Endodermal cell (in vitro differentiated cells): ENCODE measurements at regions not wholly inside any gene's neighbourhood (a gene's known extent, or its start where the extent isn't known, plus 50 kb on each side); places are given as distances from the start of the nearest gene placed in this dataset.

Experiments used
- DNase-seq: peaks from one replicate; pipeline ENCODE4 v3.0.0-alpha.2; 2017
- H3K27ac ChIP-seq: 2 replicates; pipeline ENCODE4 v1.5.1; 2013; ENCODE audit warnings: mild to moderate bottlenecking, low read depth, low read length, moderate library complexity
- H3K27me3 ChIP-seq: 2 replicates; pipeline ENCODE4 v1.6.1; 2013; ENCODE audit warnings: mild to moderate bottlenecking, low read length, moderate library complexity; ENCODE audit not compliant: insufficient read depth, control insufficient read depth, poor library complexity, severe bottlenecking
- H3K36me3 ChIP-seq: 2 replicates; pipeline ENCODE4 v1.7.0; 2013; ENCODE audit warnings: mild to moderate bottlenecking, low read length, moderate library complexity; ENCODE audit not compliant: control insufficient read depth, insufficient read depth
- H3K4me1 ChIP-seq: one replicate; pipeline ENCODE4 v1.7.0; 2013; ENCODE audit warnings: low read length; ENCODE audit not compliant: control insufficient read depth, insufficient read depth
- H3K4me3 ChIP-seq: 2 replicates; pipeline ENCODE4 v1.5.1; 2013; ENCODE audit warnings: mild to moderate bottlenecking, low read length, moderate library complexity
- H3K9ac ChIP-seq: 2 replicates; pipeline ENCODE4 v1.6.1; 2013; ENCODE audit warnings: mild to moderate bottlenecking, low read length, moderate library complexity; ENCODE audit not compliant: poor library complexity, severe bottlenecking; ENCODE audit errors: extremely low read depth
- H3K9me3 ChIP-seq: 2 replicates; pipeline ENCODE4 v1.6.1; 2013; ENCODE audit warnings: mild to moderate bottlenecking, low read length, moderate library complexity; ENCODE audit not compliant: control insufficient read depth
- H3K27ac Mint-ChIP-seq: 2 replicates; pipeline ENCODE4 v1.8.0; 2020; ENCODE audit warnings: mixed read lengths
- H3K27me3 Mint-ChIP-seq: 2 replicates; pipeline ENCODE4 v1.8.0; 2021; ENCODE audit warnings: mild to moderate bottlenecking, mixed read lengths; ENCODE audit not compliant: insufficient read depth
- H3K36me3 Mint-ChIP-seq: 2 replicates; pipeline ENCODE4 v1.8.0; 2020; ENCODE audit warnings: low read depth, mixed read lengths
- H3K4me1 Mint-ChIP-seq: 2 replicates; pipeline ENCODE4 v1.8.0; 2020; ENCODE audit warnings: mixed read lengths
- H3K4me3 Mint-ChIP-seq: 2 replicates; pipeline ENCODE4 v1.8.0; 2020; ENCODE audit warnings: mild to moderate bottlenecking, moderate library complexity, mixed read lengths
- H3K9me3 Mint-ChIP-seq: 2 replicates; pipeline ENCODE4 v1.8.0; 2020; ENCODE audit warnings: mild to moderate bottlenecking, mixed read lengths
- WGBS, 2 experiments: methylation state at CpG; one replicate each; pipeline versions ENCODE4 v1.1.5 to v1.1.7; 2013; ENCODE audit warnings: missing lambda C conversion rate in 2 of 2, mixed read lengths in 1 of 2; ENCODE audit not compliant: insufficient coverage in 1 of 2, insufficient read length in 1 of 2; 5-methylcytosine and 5-hydroxymethylcytosine counted together
- TF ChIP-seq, protein P1 (sequence below): fragments of 200-600 bp; sonication (generic); conservative IDR thresholded peaks from 2 replicates; pipeline ENCODE4 v1.5.0; 2021; ENCODE audit warnings: antibody characterized with exemption, mild to moderate bottlenecking

DNA sequence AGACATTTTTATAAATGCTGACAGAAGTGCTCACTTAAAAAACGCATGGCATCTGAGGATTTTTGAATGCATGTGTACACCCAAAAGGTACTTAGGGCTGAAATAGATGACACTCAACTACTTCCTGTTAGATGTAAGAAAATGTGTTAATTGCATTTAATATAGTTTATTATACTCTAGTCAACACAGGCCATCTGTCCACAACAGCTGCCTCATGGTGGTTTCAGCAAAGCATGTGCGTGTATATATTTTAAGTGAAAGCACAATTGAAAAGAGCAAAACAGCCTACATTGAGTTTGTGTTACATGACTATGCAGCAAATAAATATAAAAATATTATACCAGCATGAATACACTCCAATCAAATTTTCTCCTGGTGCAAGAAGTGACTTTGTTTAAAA, 1233.0 kb upstream of the EYS start:
- H3K9me3 Mint-ChIP-seq = peaks cover 11% of the 10 kb centered on the region
- Histone ChIP-seq H3K9ac (no peak overlapping the region), H3K9me3 (no peaks in the 10 kb centered on the region), H3K4me3 (no peak overlapping the region), H3K27ac (no peak overlapping the region), H3K27me3 (no peaks in the 10 kb centered on the region), H3K36me3 (no peaks in the 10 kb centered on the region), H3K4me1 (no peaks in the 10 kb centered on the region)
- H3K27me3 Mint-ChIP-seq = peaks cover 8% of the 10 kb centered on the region
- TF ChIP-seq, protein P1, sequence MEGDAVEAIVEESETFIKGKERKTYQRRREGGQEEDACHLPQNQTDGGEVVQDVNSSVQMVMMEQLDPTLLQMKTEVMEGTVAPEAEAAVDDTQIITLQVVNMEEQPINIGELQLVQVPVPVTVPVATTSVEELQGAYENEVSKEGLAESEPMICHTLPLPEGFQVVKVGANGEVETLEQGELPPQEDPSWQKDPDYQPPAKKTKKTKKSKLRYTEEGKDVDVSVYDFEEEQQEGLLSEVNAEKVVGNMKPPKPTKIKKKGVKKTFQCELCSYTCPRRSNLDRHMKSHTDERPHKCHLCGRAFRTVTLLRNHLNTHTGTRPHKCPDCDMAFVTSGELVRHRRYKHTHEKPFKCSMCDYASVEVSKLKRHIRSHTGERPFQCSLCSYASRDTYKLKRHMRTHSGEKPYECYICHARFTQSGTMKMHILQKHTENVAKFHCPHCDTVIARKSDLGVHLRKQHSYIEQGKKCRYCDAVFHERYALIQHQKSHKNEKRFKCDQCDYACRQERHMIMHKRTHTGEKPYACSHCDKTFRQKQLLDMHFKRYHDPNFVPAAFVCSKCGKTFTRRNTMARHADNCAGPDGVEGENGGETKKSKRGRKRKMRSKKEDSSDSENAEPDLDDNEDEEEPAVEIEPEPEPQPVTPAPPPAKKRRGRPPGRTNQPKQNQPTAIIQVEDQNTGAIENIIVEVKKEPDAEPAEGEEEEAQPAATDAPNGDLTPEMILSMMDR = no peak
- no peaks in the 10 kb centered on the region for H3K36me3 Mint-ChIP-seq
- H3K4me3 Mint-ChIP-seq = no peak overlapping the region
- no peak for DNase-seq
- WGBS, 2 experiments = 89% methylated on average over 2 of the region's 2 CpGs; no CpG with 5 or more reads in 1 of the 2 experiments
- H3K4me1 Mint-ChIP-seq = no peaks in the 10 kb centered on the region
- no peak overlapping the region for H3K27ac Mint-ChIP-seq

DNA sequence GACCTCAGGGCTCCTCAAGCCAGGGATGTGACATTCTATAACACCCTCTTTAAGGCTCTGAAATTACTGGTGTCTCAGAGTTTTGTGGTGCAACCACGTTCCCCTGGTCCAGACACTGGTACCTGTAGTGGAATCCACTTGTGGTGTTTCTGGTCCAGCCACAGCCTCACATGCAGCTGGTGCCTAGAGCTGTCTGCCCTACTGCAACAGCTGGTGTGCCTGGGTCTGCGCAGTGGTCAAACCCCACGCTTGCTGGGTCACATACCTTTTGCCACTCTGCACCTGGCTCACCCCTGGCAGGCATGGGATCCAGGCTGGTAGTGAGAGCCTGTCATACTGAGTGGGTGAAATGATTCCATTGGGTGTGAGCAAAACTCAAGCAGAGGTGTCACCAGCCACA, 1230.2 kb upstream of the EYS start:
- Mint-ChIP-seq H3K4me3 (no peak overlapping the region), H3K36me3 (no peaks in the 10 kb centered on the region), H3K27ac (no peak overlapping the region), H3K27me3 (peaks cover 3% of the 10 kb centered on the region), H3K9me3 (peaks cover 11% of the 10 kb centered on the region), H3K4me1 (no peaks in the 10 kb centered on the region)
- H3K4me1 ChIP-seq = no peaks in the 10 kb centered on the region
- TF ChIP-seq, protein P1 = no peak
- DNase-seq = no peak
- H3K9me3 ChIP-seq = no peaks in the 10 kb centered on the region
- H3K36me3 ChIP-seq = no peaks in the 10 kb centered on the region
- 87 to 93% methylated on average over 3 of the region's 3 CpGs for WGBS, 2 experiments
- no peaks in the 10 kb centered on the region for H3K27me3 ChIP-seq
- H3K9ac ChIP-seq = no peak overlapping the region
- H3K27ac ChIP-seq = no peak overlapping the region
- H3K4me3 ChIP-seq = no peak overlapping the region

GRCh38 chr6:66935612-66936011, 1228.6 kb upstream of the EYS start:
- Histone ChIP-seq H3K4me3 (no peak overlapping the region), H3K9me3 (no peaks in the 10 kb centered on the region), H3K9ac (no peak overlapping the region), H3K27me3 (no peaks in the 10 kb centered on the region), H3K36me3 (no peaks in the 10 kb centered on the region), H3K4me1 (no peaks in the 10 kb centered on the region), H3K27ac (no peak overlapping the region)
- Mint-ChIP-seq H3K4me3 (no peak overlapping the region), H3K27ac (no peak overlapping the region), H3K4me1 (no peaks in the 10 kb centered on the region), H3K27me3 (peaks cover 3% of the 10 kb centered on the region), H3K9me3 (peaks cover 11% of the 10 kb centered on the region), H3K36me3 (no peaks in the 10 kb centered on the region)
- TF ChIP-seq, protein P1 = no peak
- no peak for DNase-seq
- WGBS, 2 experiments = 88 to 96% methylated on average over 3 of the region's 3 CpGs
